ENCODE measurements at regions not wholly inside any gene's neighbourhood (a gene's known extent, or its start where the extent isn't known, plus 50 kb on each side); places are given as distances from the start of the nearest gene placed in this dataset.

DNA sequence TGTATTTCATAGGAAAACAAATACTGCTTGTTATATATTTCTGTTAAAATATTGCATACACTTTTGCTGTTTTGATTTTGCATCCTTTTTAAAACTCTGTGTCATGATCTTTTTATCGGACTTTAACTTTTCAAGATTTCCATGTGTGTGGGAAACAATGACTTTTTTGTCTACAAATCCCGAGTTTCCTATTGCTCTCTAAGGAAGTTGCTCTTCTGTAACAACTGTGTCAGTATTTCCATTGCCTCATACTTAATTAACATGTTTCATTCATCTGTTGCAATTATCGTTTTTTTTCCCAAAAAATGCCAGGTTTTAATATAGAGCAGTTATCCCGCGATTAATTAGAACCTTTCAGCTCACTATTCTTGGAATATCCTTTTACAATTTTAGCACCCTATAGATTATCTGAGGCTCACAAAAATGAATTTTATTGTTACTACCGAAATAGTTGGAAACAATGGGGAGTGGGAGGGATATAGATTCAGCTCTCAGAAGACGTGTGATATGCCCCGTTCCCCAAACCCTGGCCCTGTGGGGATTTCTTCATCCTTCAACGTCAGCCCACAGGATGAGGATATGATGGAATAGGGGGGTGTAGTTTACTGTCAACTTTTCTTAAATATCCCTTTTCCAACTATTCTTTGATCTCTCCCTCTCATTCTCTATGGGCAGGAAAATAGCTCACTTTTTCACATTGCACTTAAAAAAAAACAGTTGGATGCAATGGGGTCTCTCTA, 297.6 kb upstream of the IGFBP3 start:
- Histone ChIP-seq H3K4me3 (ENCODE audit: low read length, poor library complexity, severe bottlenecking) (no peak overlapping the region), H3K27me3 (ENCODE audit: insufficient read depth, low read length, poor library complexity, severe bottlenecking) (no peaks in the 10 kb centered on the region), H3K9me2 (replicated peaks; ENCODE audit: low read depth, low read length) (no peaks in the 10 kb centered on the region), H3K79me2 (ENCODE audit: insufficient read depth, low read length) (no peaks in the 10 kb centered on the region), H3K4me1 (ENCODE audit: insufficient read depth, low read length, poor library complexity, severe bottlenecking) (no peaks in the 10 kb centered on the region), H3K9ac (ENCODE audit: low read depth, low read length, poor library complexity, severe bottlenecking) (no peak overlapping the region), H3K9me3 (ENCODE audit: insufficient read depth, low read depth, low read length) (no peaks in the 10 kb centered on the region), H4K20me1 (ENCODE audit: insufficient read depth, low read length, poor library complexity, severe bottlenecking) (no peaks in the 10 kb centered on the region), H3K4me2 (ENCODE audit: low read depth, low read length, poor library complexity, severe bottlenecking) (no peak overlapping the region), H3F3A (ENCODE audit: low read depth) (no peaks in the 10 kb centered on the region), H3K36me3 (ENCODE audit: insufficient read depth, low read length) (no peaks in the 10 kb centered on the region), H2AFZ (ENCODE audit: low read length) (no peak overlapping the region)
- TF ChIP-seq EZH2phosphoT487 (IDR thresholded peaks at IDR 0.05; ENCODE audit: borderline replicate concordance) = no peak
- TF ChIP-seq, protein P1, sequence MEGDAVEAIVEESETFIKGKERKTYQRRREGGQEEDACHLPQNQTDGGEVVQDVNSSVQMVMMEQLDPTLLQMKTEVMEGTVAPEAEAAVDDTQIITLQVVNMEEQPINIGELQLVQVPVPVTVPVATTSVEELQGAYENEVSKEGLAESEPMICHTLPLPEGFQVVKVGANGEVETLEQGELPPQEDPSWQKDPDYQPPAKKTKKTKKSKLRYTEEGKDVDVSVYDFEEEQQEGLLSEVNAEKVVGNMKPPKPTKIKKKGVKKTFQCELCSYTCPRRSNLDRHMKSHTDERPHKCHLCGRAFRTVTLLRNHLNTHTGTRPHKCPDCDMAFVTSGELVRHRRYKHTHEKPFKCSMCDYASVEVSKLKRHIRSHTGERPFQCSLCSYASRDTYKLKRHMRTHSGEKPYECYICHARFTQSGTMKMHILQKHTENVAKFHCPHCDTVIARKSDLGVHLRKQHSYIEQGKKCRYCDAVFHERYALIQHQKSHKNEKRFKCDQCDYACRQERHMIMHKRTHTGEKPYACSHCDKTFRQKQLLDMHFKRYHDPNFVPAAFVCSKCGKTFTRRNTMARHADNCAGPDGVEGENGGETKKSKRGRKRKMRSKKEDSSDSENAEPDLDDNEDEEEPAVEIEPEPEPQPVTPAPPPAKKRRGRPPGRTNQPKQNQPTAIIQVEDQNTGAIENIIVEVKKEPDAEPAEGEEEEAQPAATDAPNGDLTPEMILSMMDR (conservative IDR thresholded peaks at IDR 0.05; ENCODE audit: low read length) = no peak

DNA sequence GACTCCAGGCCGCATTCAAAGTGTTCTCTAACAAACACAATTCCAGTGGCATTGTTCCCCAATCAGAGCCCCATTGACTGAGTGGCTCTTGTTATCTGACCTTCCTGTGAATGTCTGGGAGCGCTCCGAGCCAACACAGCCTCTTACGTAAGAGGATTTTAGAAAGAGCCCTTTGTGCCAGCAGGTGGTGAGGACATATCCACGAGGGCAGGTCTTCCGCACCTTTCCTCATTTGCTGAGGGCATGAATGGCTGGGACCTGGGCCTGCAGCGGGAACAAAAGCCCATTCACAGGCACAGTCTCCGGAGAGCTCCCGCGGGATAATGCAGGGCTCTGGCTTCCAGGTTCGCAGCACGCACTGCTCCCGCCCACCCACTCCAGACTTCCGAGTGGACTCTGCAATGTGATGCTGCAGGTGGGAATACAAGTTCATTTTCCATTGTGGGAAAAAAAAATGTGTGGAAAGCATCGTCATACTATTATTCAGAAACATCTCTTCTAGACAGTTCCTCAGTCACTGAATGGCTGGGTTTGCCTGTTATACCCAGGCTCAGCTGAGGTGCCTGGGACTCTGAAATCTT, 295.0 kb upstream of the IGFBP3 start:
- no peaks in the 10 kb centered on the region for H3K4me1 ChIP-seq (ENCODE audit: insufficient read depth, low read length, poor library complexity, severe bottlenecking)
- TF ChIP-seq, protein P1 (conservative IDR thresholded peaks at IDR 0.05; ENCODE audit: low read length) = no peak
- no peak for TF ChIP-seq EZH2phosphoT487 (IDR thresholded peaks at IDR 0.05; ENCODE audit: borderline replicate concordance)
- H4K20me1 ChIP-seq (ENCODE audit: insufficient read depth, low read length, poor library complexity, severe bottlenecking) = no peaks in the 10 kb centered on the region
- no peaks in the 10 kb centered on the region for H3K9me2 ChIP-seq (replicated peaks; ENCODE audit: low read depth, low read length)
- H3K27me3 ChIP-seq (ENCODE audit: insufficient read depth, low read length, poor library complexity, severe bottlenecking) = no peaks in the 10 kb centered on the region
- H3K4me3 ChIP-seq (ENCODE audit: low read length, poor library complexity, severe bottlenecking) = no peak overlapping the region
- no peak overlapping the region for H3K4me2 ChIP-seq (ENCODE audit: low read depth, low read length, poor library complexity, severe bottlenecking)
- no peaks in the 10 kb centered on the region; the same call in 1 of the 2 replicates for H3K9me3 ChIP-seq (ENCODE audit: insufficient read depth, low read depth, low read length)
- H3F3A ChIP-seq (ENCODE audit: low read depth) = no peaks in the 10 kb centered on the region
- no peak overlapping the region for H2AFZ ChIP-seq (ENCODE audit: low read length)
- no peaks in the 10 kb centered on the region for H3K36me3 ChIP-seq (ENCODE audit: insufficient read depth, low read length)
- H3K9ac ChIP-seq (ENCODE audit: low read depth, low read length, poor library complexity, severe bottlenecking) = no peak overlapping the region
- no peaks in the 10 kb centered on the region for H3K79me2 ChIP-seq (ENCODE audit: insufficient read depth, low read length)

DNA sequence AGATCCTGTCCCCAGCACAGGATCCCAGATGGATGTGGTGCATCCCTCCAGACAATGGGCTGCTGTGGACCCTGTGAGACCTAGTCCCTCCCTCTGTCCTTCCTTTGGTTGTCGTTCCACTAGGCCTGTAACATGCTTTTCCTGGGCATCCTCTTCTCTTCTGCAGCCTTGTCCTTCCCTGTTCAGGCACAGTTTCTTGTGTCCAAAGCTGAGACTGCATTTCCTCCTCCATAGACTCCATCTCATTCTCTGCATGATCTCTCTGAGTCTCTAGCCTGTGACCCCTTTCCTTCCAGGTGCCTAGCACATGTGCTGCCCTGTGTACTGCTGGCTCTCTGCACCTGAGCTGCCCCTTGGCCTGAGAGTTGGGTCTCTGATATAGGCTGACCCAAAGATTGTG, 293.5 kb upstream of the IGFBP3 start:
- H4K20me1 ChIP-seq (ENCODE audit: insufficient read depth, low read length, poor library complexity, severe bottlenecking) = no peaks in the 10 kb centered on the region
- no peaks in the 10 kb centered on the region for H3K9me2 ChIP-seq (replicated peaks; ENCODE audit: low read depth, low read length)
- no peaks in the 10 kb centered on the region for H3F3A ChIP-seq (ENCODE audit: low read depth)
- no peak overlapping the region for H3K4me2 ChIP-seq (ENCODE audit: low read depth, low read length, poor library complexity, severe bottlenecking)
- H3K4me1 ChIP-seq (ENCODE audit: insufficient read depth, low read length, poor library complexity, severe bottlenecking) = no peaks in the 10 kb centered on the region
- no peaks in the 10 kb centered on the region for H3K79me2 ChIP-seq (ENCODE audit: insufficient read depth, low read length)
- H3K4me3 ChIP-seq (ENCODE audit: low read length, poor library complexity, severe bottlenecking) = no peak overlapping the region
- TF ChIP-seq, protein P1 (conservative IDR thresholded peaks at IDR 0.05; ENCODE audit: low read length) = no peak
- no peak for TF ChIP-seq EZH2phosphoT487 (IDR thresholded peaks at IDR 0.05; ENCODE audit: borderline replicate concordance)
- H3K36me3 ChIP-seq (ENCODE audit: insufficient read depth, low read length) = no peaks in the 10 kb centered on the region
- H3K27me3 ChIP-seq (ENCODE audit: insufficient read depth, low read length, poor library complexity, severe bottlenecking) = no peaks in the 10 kb centered on the region
- H2AFZ ChIP-seq (ENCODE audit: low read length) = no peak overlapping the region
- H3K9me3 ChIP-seq (ENCODE audit: insufficient read depth, low read depth, low read length) = no peaks in the 10 kb centered on the region; the same call in 1 of the 2 replicates
- no peak overlapping the region for H3K9ac ChIP-seq (ENCODE audit: low read depth, low read length, poor library complexity, severe bottlenecking)
